ENCODE measurements at regions not wholly inside any gene's neighbourhood (a gene's known extent, or its start where the extent isn't known, plus 50 kb on each side); places are given as distances from the start of the nearest gene placed in this dataset.

DNA sequence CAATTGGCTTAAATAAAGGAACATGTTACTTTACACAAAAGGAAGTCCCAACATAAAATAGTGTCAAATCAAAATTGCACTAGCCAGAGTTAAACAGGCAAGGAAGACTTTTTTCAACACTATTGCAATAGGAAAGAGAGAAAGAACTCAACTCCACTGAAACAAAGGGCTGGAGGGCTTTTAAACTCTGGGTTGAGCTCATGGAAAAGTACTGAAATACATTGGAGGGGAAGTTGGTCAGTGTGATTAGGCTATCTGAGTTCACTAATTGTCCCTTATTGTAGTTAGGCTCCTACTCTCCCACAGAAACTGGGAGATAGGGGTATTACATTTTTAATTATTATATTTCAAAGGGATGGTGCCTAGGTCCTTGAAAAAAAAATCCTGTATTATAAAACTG lies 491.2 kb upstream of the LCORL start:
- no peaks in the 10 kb centered on the region for H3K4me1 ChIP-seq (ENCODE audit: control insufficient read depth in 1 of 2, insufficient read depth in 2 of 2, low read depth in 1 of 2, low read length in 1 of 2)
- no peaks in the 10 kb centered on the region for H3K79me2 ChIP-seq (ENCODE audit: insufficient read depth)
- H3K9me2 ChIP-seq = no peaks in the 10 kb centered on the region
- TF ChIP-seq FOXJ3 (CRISPR knock-in tag; IDR thresholded peaks at IDR 0.05) (no peak), TAF1 (IDR thresholded peaks at IDR 0.05; ENCODE audit: borderline replicate concordance, low read depth, low read length) (no peak), RFX5 (IDR thresholded peaks at IDR 0.05; ENCODE audit: low read length) (no peak), SMC3 (IDR thresholded peaks at IDR 0.05; ENCODE audit: low read depth, low read length) (no peak), RCOR1 (IDR thresholded peaks at IDR 0.05; ENCODE audit: low read length) (no peak), GABPA (IDR thresholded peaks at IDR 0.05; ENCODE audit: low read depth) (no peak), TEAD4 (IDR thresholded peaks at IDR 0.05; ENCODE audit: borderline replicate concordance, insufficient read depth) (no peak), POLR2AphosphoS5 (IDR thresholded peaks at IDR 0.05; ENCODE audit: low read depth, low read length) (no peak), MEF2A (IDR thresholded peaks at IDR 0.05; ENCODE audit: borderline replicate concordance, low read depth) (no peak), JUND (IDR thresholded peaks at IDR 0.05) (no peak), EP300 (IDR thresholded peaks at IDR 0.05; ENCODE audit: borderline replicate concordance in 1 of 2, low read depth in 1 of 2, low read length in 1 of 2) (no peak)
- TF ChIP-seq, protein P1, sequence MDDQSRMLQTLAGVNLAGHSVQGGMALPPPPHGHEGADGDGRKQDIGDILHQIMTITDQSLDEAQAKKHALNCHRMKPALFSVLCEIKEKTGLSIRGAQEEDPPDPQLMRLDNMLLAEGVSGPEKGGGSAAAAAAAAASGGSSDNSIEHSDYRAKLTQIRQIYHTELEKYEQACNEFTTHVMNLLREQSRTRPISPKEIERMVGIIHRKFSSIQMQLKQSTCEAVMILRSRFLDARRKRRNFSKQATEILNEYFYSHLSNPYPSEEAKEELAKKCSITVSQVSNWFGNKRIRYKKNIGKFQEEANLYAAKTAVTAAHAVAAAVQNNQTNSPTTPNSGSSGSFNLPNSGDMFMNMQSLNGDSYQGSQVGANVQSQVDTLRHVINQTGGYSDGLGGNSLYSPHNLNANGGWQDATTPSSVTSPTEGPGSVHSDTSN (IDR thresholded peaks at IDR 0.05) = no peak
- TF ChIP-seq, protein P2, sequence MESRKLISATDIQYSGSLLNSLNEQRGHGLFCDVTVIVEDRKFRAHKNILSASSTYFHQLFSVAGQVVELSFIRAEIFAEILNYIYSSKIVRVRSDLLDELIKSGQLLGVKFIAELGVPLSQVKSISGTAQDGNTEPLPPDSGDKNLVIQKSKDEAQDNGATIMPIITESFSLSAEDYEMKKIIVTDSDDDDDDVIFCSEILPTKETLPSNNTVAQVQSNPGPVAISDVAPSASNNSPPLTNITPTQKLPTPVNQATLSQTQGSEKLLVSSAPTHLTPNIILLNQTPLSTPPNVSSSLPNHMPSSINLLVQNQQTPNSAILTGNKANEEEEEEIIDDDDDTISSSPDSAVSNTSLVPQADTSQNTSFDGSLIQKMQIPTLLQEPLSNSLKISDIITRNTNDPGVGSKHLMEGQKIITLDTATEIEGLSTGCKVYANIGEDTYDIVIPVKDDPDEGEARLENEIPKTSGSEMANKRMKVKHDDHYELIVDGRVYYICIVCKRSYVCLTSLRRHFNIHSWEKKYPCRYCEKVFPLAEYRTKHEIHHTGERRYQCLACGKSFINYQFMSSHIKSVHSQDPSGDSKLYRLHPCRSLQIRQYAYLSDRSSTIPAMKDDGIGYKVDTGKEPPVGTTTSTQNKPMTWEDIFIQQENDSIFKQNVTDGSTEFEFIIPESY (IDR thresholded peaks at IDR 0.05; ENCODE audit: borderline replicate concordance, low read depth) = no peak
- H2AFZ ChIP-seq (ENCODE audit: low read depth) = no peak overlapping the region
- no peaks in the 10 kb centered on the region for H4K20me1 ChIP-seq (ENCODE audit: insufficient read depth)
- H3K27ac ChIP-seq (ENCODE audit: low read depth in 2 of 2, low read length in 1 of 2) = no peak overlapping the region
- H3K36me3 ChIP-seq (replicated peaks in 1 of 2; ENCODE audit: control insufficient read depth in 1 of 2, insufficient read depth in 2 of 2, low read length in 1 of 2) = no peaks in the 10 kb centered on the region
- H3K27me3 ChIP-seq (ENCODE audit: insufficient read depth) = no peaks in the 10 kb centered on the region
- no peak overlapping the region for H3K4me2 ChIP-seq
- POLR2A ChIA-PET = no interaction called here
- no peaks in the 10 kb centered on the region; the same call in 1 of the 2 replicates for H3K9me3 ChIP-seq
- no peaks in the 10 kb centered on the region for H3F3A ChIP-seq (replicated peaks; ENCODE audit: insufficient read depth)
- no peak overlapping the region for H3K4me3 ChIP-seq (ENCODE audit: low read depth in 2 of 2, low read length in 1 of 2)
- no peak overlapping the region for H3K9ac ChIP-seq
- CTCF ChIA-PET = no interaction called here
- DNase-seq = no peak

DNA sequence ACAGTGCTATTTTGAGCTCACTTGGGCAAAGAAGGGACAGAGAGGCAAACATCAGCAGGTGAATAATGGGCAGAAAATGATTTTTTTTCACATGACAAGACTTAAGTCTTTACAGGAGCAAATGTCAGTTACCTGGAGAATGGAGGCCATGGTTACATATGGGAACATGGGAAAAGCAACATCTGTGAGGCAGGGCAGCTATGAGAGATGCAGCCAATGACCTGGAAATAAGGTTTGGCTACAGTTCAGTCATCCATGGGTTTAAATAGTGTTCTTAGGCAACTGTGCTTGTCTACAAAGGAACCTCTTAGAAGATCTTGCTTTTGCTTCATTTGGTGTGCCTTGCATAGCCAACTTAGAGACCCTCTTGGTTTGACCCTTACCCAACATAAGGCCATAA lies 490.2 kb upstream of the LCORL start:
- ChIA-PET CTCF (no interaction called here), POLR2A (no interaction called here)
- H3K4me3 ChIP-seq (ENCODE audit: low read depth in 2 of 2, low read length in 1 of 2) = no peak overlapping the region
- no peak for TF ChIP-seq RCOR1 (IDR thresholded peaks at IDR 0.05; ENCODE audit: low read length)
- TF ChIP-seq, protein P2 (IDR thresholded peaks at IDR 0.05; ENCODE audit: borderline replicate concordance, low read depth) = no peak
- no peak for TF ChIP-seq CHD2 (IDR thresholded peaks at IDR 0.05; ENCODE audit: low read length, partially characterized antibody)
- no peaks in the 10 kb centered on the region; the same call in 1 of the 2 replicates for H3K9me3 ChIP-seq
- H3K4me1 ChIP-seq (ENCODE audit: control insufficient read depth in 1 of 2, insufficient read depth in 2 of 2, low read depth in 1 of 2, low read length in 1 of 2) = no peaks in the 10 kb centered on the region
- H3K36me3 ChIP-seq (replicated peaks in 1 of 2; ENCODE audit: control insufficient read depth in 1 of 2, insufficient read depth in 2 of 2, low read length in 1 of 2) = no peaks in the 10 kb centered on the region
- H3K27ac ChIP-seq (ENCODE audit: low read depth in 2 of 2, low read length in 1 of 2) = no peak overlapping the region
- no peak overlapping the region for H2AFZ ChIP-seq (ENCODE audit: low read depth)
- no peak overlapping the region for H3K4me2 ChIP-seq
- no peaks in the 10 kb centered on the region for H3F3A ChIP-seq (replicated peaks; ENCODE audit: insufficient read depth)
- no peaks in the 10 kb centered on the region for H3K9me2 ChIP-seq
- H3K79me2 ChIP-seq (ENCODE audit: insufficient read depth) = no peaks in the 10 kb centered on the region
- no peaks in the 10 kb centered on the region for H3K27me3 ChIP-seq (ENCODE audit: insufficient read depth)
- no peak for DNase-seq
- no peak overlapping the region for H3K9ac ChIP-seq
- H4K20me1 ChIP-seq (ENCODE audit: insufficient read depth) = no peaks in the 10 kb centered on the region

All from SK-N-SH (cell line).